Epithelial cell of proximal tubule (primary cell): ENCODE measurements at regions not wholly inside any gene's neighbourhood (a gene's known extent, or its start where the extent isn't known, plus 50 kb on each side); places are given as distances from the start of the nearest gene placed in this dataset.

ENCODE experiments used
- DNase-seq: peaks from one replicate; pipeline ENCODE4 v3.0.0-alpha.2; 2011; ENCODE audit warnings: low read depth
- H3K4me3 ChIP-seq: 2 replicates; pipeline ENCODE4 v1.5.1; 2011; ENCODE audit warnings: low read depth, mild to moderate bottlenecking, low read length
- CTCF ChIP-seq: conservative IDR thresholded peaks from 2 replicates; pipeline ENCODE4 v1.5.1; 2012; ENCODE audit warnings: low read depth, mild to moderate bottlenecking, low read length

- no peak for DNase-seq
- no peak for TF ChIP-seq CTCF
Observed at GRCh38 chr18:56019156-56019555, 431.2 kb upstream of the TCF4 start.

GRCh38 chr18:56009411-56009810 is 421.4 kb upstream of the TCF4 start:
- no peak for DNase-seq
- H3K4me3 ChIP-seq = no peak overlapping the region
- TF ChIP-seq CTCF = no peak

More at GRCh38 chr18:56019156-56019555, 431.2 kb upstream of the TCF4 start:
- H3K4me3 ChIP-seq = no peak overlapping the region

- no peak for TF ChIP-seq CTCF
- no peak overlapping the region for H3K4me3 ChIP-seq
- no peak for DNase-seq
Observed at GRCh38 chr18:56003720-56004088, 415.7 kb upstream of the TCF4 start.

- DNase-seq = no peak
- TF ChIP-seq CTCF = no peak
- no peak overlapping the region for H3K4me3 ChIP-seq
Observed at GRCh38 chr18:56003009-56003719, 415.2 kb upstream of the TCF4 start.

- no peak for DNase-seq
- H3K4me3 ChIP-seq = no peak overlapping the region
- TF ChIP-seq CTCF = no peak
Observed at GRCh38 chr18:56001576-56001975, 413.6 kb upstream of the TCF4 start.

- DNase-seq = no peak
- H3K4me3 ChIP-seq = no peak overlapping the region
- no peak for TF ChIP-seq CTCF
Observed at GRCh38 chr18:56000041-56000440, 412.0 kb upstream of the TCF4 start.

- no peak overlapping the region for H3K4me3 ChIP-seq
- TF ChIP-seq CTCF = no peak
- no peak for DNase-seq
Observed at GRCh38 chr18:55999641-56000040, 411.6 kb upstream of the TCF4 start.
